GM23248 (cell line): ENCODE measurements at regions not wholly inside any gene's neighbourhood (a gene's known extent, or its start where the extent isn't known, plus 50 kb on each side); places are given as distances from the start of the nearest gene placed in this dataset.

ENCODE experiments used
- DNase-seq: peaks from one replicate; pipeline ENCODE4 v3.0.0-alpha.2; 2015
- H2AFZ ChIP-seq: fragments of 200-600 bp; sonication (generic); 2 replicates; pipeline ENCODE4 v1.6.1; 2016; ENCODE audit warnings: antibody characterized with exemption
- H3F3A ChIP-seq: fragments of 200-600 bp; sonication (generic); 2 replicates; pipeline ENCODE4 v1.6.1; 2016; ENCODE audit warnings: mild to moderate bottlenecking, antibody characterized with exemption, mixed run types; ENCODE audit not compliant: insufficient read depth
- H3K27ac ChIP-seq: fragments of 200-600 bp; sonication (generic); 2 replicates; pipeline ENCODE4 v1.5.1; 2016; ENCODE audit warnings: mild to moderate bottlenecking
- H3K27me3 ChIP-seq: fragments of 200-600 bp; sonication (generic); replicated peaks from 2 replicates; pipeline ENCODE4 v1.6.1; 2016; ENCODE audit warnings: mild to moderate bottlenecking; ENCODE audit not compliant: insufficient read depth
- H3K36me3 ChIP-seq: fragments of 200-600 bp; sonication (generic); 2 replicates; pipeline ENCODE4 v1.6.1; 2016; ENCODE audit warnings: low read depth, mild to moderate bottlenecking
- H3K4me1 ChIP-seq: fragments of 200-600 bp; sonication (generic); 2 replicates; pipeline ENCODE4 v1.6.1; 2016; ENCODE audit warnings: mild to moderate bottlenecking; ENCODE audit not compliant: insufficient read depth
- H3K4me2 ChIP-seq: fragments of 200-600 bp; sonication (generic); one replicate; pipeline ENCODE4 v1.6.1; 2016; ENCODE audit warnings: mild to moderate bottlenecking; ENCODE audit not compliant: unreplicated experiment
- H3K4me3 ChIP-seq: fragments of 200-600 bp; sonication (generic); 2 replicates; pipeline ENCODE4 v1.5.1; 2016; ENCODE audit warnings: mild to moderate bottlenecking
- H3K79me2 ChIP-seq: fragments of 200-600 bp; sonication (generic); 2 replicates; pipeline ENCODE4 v1.6.1; 2016; ENCODE audit warnings: mild to moderate bottlenecking; ENCODE audit not compliant: insufficient read depth
- H3K9ac ChIP-seq: fragments of 200-600 bp; sonication (generic); 2 replicates; pipeline ENCODE4 v1.6.1; 2016; ENCODE audit warnings: mild to moderate bottlenecking
- H3K9me2 ChIP-seq: fragments of 200-600 bp; sonication (generic); 2 replicates; pipeline ENCODE4 v1.6.1; 2016; ENCODE audit warnings: mixed run types, mild to moderate bottlenecking, moderate library complexity; ENCODE audit not compliant: insufficient read depth
- H3K9me3 ChIP-seq: fragments of 200-600 bp; sonication (generic); one replicate; pipeline ENCODE4 v1.6.1; 2017; ENCODE audit warnings: low read depth
- H4K20me1 ChIP-seq: fragments of 200-600 bp; sonication (generic); 2 replicates; pipeline ENCODE4 v1.6.0; 2016; ENCODE audit not compliant: insufficient read depth
- EZH2 ChIP-seq: fragments of 200-600 bp; sonication (generic); IDR thresholded peaks from 2 replicates; pipeline ENCODE4 v1.6.1; 2018; ENCODE audit warnings: antibody characterized with exemption, mild to moderate bottlenecking; ENCODE audit not compliant: insufficient read depth, poor library complexity, severe bottlenecking
- EZH2phosphoT487 ChIP-seq: fragments of 200-600 bp; sonication (generic); IDR thresholded peaks from 2 replicates; pipeline ENCODE4 v1.6.1; 2018; ENCODE audit warnings: antibody characterized with exemption, moderate library complexity, mild to moderate bottlenecking, low read depth; ENCODE audit not compliant: insufficient read depth
- WGBS, 2 experiments: methylation state at CpG; one replicate each; pipeline ENCODE4 v1.1.6; 2015 to 2017; ENCODE audit warnings: low lambda C conversion rate in 2 of 2, low coverage in 1 of 2; ENCODE audit errors: missing lambda C conversion rate in 2 of 2; 5-methylcytosine and 5-hydroxymethylcytosine counted together
- in situ Hi-C: fragments of 300-500 bp; cut with MboI; formaldehyde crosslinking; loops from 2 replicates; pipeline ENCODE4 v1.15.0; 2020

GRCh38 chr11:34730544-34731295 lies 109.8 kb downstream of the EHF start:
- in situ Hi-C loops = no loop called here
- Histone ChIP-seq H3K4me1 (no peaks in the 10 kb centered on the region), H3K9ac (no peak overlapping the region), H3K9me3 (no peaks in the 10 kb centered on the region), H3F3A (no peaks in the 10 kb centered on the region), H4K20me1 (no peaks in the 10 kb centered on the region), H3K36me3 (no peaks in the 10 kb centered on the region), H3K27me3 (peaks cover 15% of the 10 kb centered on the region; the same call in 1 of the 2 replicates), H2AFZ (no peak overlapping the region), H3K79me2 (no peaks in the 10 kb centered on the region), H3K27ac (no peak overlapping the region), H3K9me2 (no peaks in the 10 kb centered on the region), H3K4me2 (no peak overlapping the region), H3K4me3 (no peak overlapping the region)
- no peak for TF ChIP-seq EZH2phosphoT487
- TF ChIP-seq EZH2 = no peak
- DNase-seq = no peak
- 64 to 67% methylated on average over 3 of the region's 3 CpGs for WGBS, 2 experiments

- Histone ChIP-seq H3K4me3 (no peak overlapping the region), H3K9me2 (no peaks in the 10 kb centered on the region), H3K27me3 (0 out of 2 replicates have a peak, but pooled peaks cover 11% of the 10 kb centered on the region), H2AFZ (no peak overlapping the region), H3K9ac (no peak overlapping the region), H3K9me3 (no peaks in the 10 kb centered on the region), H3F3A (no peaks in the 10 kb centered on the region), H3K36me3 (no peaks in the 10 kb centered on the region), H3K4me2 (no peak overlapping the region), H3K79me2 (no peaks in the 10 kb centered on the region), H3K27ac (no peak overlapping the region), H3K4me1 (no peaks in the 10 kb centered on the region), H4K20me1 (no peaks in the 10 kb centered on the region)
- TF ChIP-seq EZH2phosphoT487 (no peak), EZH2 (no peak)
- DNase-seq = no peak
- in situ Hi-C loops = no loop called here
Observed at GRCh38 chr11:34728609-34729008, 107.7 kb downstream of the EHF start.

- no peak overlapping the region for H3K4me3 ChIP-seq
- no peaks in the 10 kb centered on the region for H3K36me3 ChIP-seq
- no peaks in the 10 kb centered on the region for H3K9me2 ChIP-seq
- no peaks in the 10 kb centered on the region for H4K20me1 ChIP-seq
- H2AFZ ChIP-seq = no peak overlapping the region
- no peak for DNase-seq
- H3K79me2 ChIP-seq = no peaks in the 10 kb centered on the region
- 57 to 67% methylated on average over 1 of the region's 1 CpG for WGBS, 2 experiments
- in situ Hi-C loops = no loop called here
- no peak overlapping the region for H3K27ac ChIP-seq
- no peaks in the 10 kb centered on the region for H3K9me3 ChIP-seq
- H3K9ac ChIP-seq = no peak overlapping the region
- H3K4me2 ChIP-seq = no peak overlapping the region
- no peaks in the 10 kb centered on the region for H3K4me1 ChIP-seq
- H3F3A ChIP-seq = no peaks in the 10 kb centered on the region
- H3K27me3 ChIP-seq = 0 out of 2 replicates have a peak, but pooled peaks cover 11% of the 10 kb centered on the region
- TF ChIP-seq EZH2phosphoT487 (no peak), EZH2 (no peak)
Observed at GRCh38 chr11:34727228-34727737, 106.4 kb downstream of the EHF start.

GRCh38 chr11:34724973-34725372 lies 104.1 kb downstream of the EHF start:
- no peaks in the 10 kb centered on the region for H3K36me3 ChIP-seq
- TF ChIP-seq EZH2 (no peak), EZH2phosphoT487 (no peak)
- no peaks in the 10 kb centered on the region for H3K9me3 ChIP-seq

More at GRCh38 chr11:34724973-34725372, 104.1 kb downstream of the EHF start:
- no peaks in the 10 kb centered on the region for H3K79me2 ChIP-seq
- DNase-seq = no peak
- H4K20me1 ChIP-seq = no peaks in the 10 kb centered on the region
- no peaks in the 10 kb centered on the region for H3K9me2 ChIP-seq
- WGBS, 2 experiments = 43 to 59% methylated on average over 1 of the region's 1 CpG
- H3K4me3 ChIP-seq = no peak overlapping the region
- H3K27ac ChIP-seq = no peak overlapping the region
- H3F3A ChIP-seq = no peaks in the 10 kb centered on the region
- no peak overlapping the region for H3K4me2 ChIP-seq
- H2AFZ ChIP-seq = no peak overlapping the region
- in situ Hi-C loops = no loop called here
- peaks cover 15% of the 10 kb centered on the region; the same call in 1 of the 2 replicates for H3K27me3 ChIP-seq
- H3K9ac ChIP-seq = no peak overlapping the region
- no peaks in the 10 kb centered on the region for H3K4me1 ChIP-seq
